ENCODE measurements at regions not wholly inside any gene's neighbourhood (a gene's known extent, or its start where the extent isn't known, plus 50 kb on each side); places are given as distances from the start of the nearest gene placed in this dataset.

GRCh38 chr22:19658057-19658966 lies 56.0 kb upstream of the SEPTIN5 start:
- TF ChIP-seq GABPA (tag; conservative IDR thresholded peaks at IDR 0.05; ENCODE audit: low read depth) (no peak), MYBL2 (IDR thresholded peaks at IDR 0.05; ENCODE audit: low read depth) (no peak), MYBL2 (CRISPR knock-in tag; IDR thresholded peaks at IDR 0.05; ENCODE audit: borderline replicate concordance) (no peak)
